ENCODE measurements at regions not wholly inside any gene's neighbourhood (a gene's known extent, or its start where the extent isn't known, plus 50 kb on each side); places are given as distances from the start of the nearest gene placed in this dataset.

DNA sequence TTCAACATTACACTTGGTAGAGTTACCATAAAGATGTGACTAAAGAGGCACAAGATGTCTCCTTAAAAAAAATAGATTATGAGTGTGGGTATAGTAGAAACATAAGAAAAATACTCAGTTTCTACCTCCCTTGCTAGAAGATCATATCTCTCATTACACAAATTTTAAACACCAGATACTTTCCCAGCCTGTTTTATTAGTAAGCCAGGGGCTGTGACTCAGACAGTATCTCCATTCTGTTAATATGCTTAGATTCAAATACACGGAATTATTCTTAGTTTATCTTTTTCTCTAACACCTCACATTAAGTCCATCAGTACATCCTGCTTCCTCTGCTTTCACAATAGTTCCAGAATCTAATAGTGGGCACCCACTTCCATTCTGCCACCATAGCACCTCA lies 561.8 kb upstream of the ADAMTS5 start:
- no peak for TF ChIP-seq CTCF (conservative IDR thresholded peaks at IDR 0.05)
- no peaks in the 10 kb centered on the region for H3K4me1 ChIP-seq (ENCODE audit: control insufficient read depth, insufficient read depth, low read length)

DNA sequence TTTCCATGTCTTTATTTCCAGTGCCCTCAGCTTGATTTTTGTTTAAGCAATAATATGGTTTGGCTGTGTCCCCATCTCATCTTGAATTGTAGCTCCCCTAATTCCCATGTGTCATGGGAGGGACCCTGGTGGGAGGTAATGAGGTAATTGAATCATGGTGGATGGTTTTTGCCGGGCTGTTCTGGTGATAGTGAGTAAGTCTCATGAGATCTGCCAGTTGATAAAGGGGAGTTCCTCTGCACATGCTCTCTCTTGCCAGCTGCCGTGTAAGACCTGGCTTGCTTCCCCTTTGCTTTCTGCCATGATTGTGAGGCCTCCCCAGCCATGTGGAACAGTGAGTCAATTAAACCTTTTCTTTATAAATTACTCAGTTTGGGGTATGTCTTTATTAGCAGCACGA lies 559.6 kb upstream of the ADAMTS5 start:
- H3K4me1 ChIP-seq (ENCODE audit: control insufficient read depth, insufficient read depth, low read length): no peaks in the 10 kb centered on the region
- Mint-ChIP-seq H3K27me3 (ENCODE audit: insufficient read depth) (no peaks in the 10 kb centered on the region), H3K4me3 (no peak overlapping the region), H3K4me1 (no peaks in the 10 kb centered on the region), H3K36me3 (ENCODE audit: low read depth) (no peaks in the 10 kb centered on the region), H3K9me3 (peaks cover 9% of the 10 kb centered on the region), H3K27ac (no peak overlapping the region)
- H3K36me3 ChIP-seq (ENCODE audit: control insufficient read depth, insufficient read depth, low read length): no peaks in the 10 kb centered on the region
- no peak for DNase-seq
- H3K9ac ChIP-seq (ENCODE audit: extremely low read depth, low read length, poor library complexity, severe bottlenecking): no peak overlapping the region
- no peak for TF ChIP-seq CTCF (conservative IDR thresholded peaks at IDR 0.05)
- no peak overlapping the region for H3K27ac ChIP-seq (ENCODE audit: low read depth, low read length)
- no peaks in the 10 kb centered on the region for H3K9me3 ChIP-seq (ENCODE audit: control insufficient read depth, low read length)
- H3K4me3 ChIP-seq (ENCODE audit: low read length): no peak overlapping the region
- H3K27me3 ChIP-seq (ENCODE audit: control insufficient read depth, insufficient read depth, low read length, poor library complexity, severe bottlenecking): no peaks in the 10 kb centered on the region
- 80 to 92% methylated on average over 1 to 3 of the region's 3 CpGs for WGBS, 2 experiments (ENCODE audit: insufficient coverage in 1 of 2, insufficient read length in 1 of 2)

More for the DNA sequence above, 561.8 kb upstream of the ADAMTS5 start:
- no peak for DNase-seq
- Mint-ChIP-seq H3K27me3 (ENCODE audit: insufficient read depth) (no peaks in the 10 kb centered on the region), H3K27ac (no peak overlapping the region), H3K9me3 (no peaks in the 10 kb centered on the region), H3K4me3 (no peak overlapping the region), H3K4me1 (no peaks in the 10 kb centered on the region), H3K36me3 (ENCODE audit: low read depth) (no peaks in the 10 kb centered on the region)
- WGBS, 2 experiments (ENCODE audit: insufficient coverage in 1 of 2, insufficient read length in 1 of 2): 63 to 89% methylated on average over 1 of the region's 1 CpG
- Histone ChIP-seq H3K27me3 (ENCODE audit: control insufficient read depth, insufficient read depth, low read length, poor library complexity, severe bottlenecking) (no peaks in the 10 kb centered on the region), H3K9ac (ENCODE audit: extremely low read depth, low read length, poor library complexity, severe bottlenecking) (no peak overlapping the region), H3K27ac (ENCODE audit: low read depth, low read length) (no peak overlapping the region), H3K36me3 (ENCODE audit: control insufficient read depth, insufficient read depth, low read length) (no peaks in the 10 kb centered on the region), H3K4me3 (ENCODE audit: low read length) (no peak overlapping the region), H3K9me3 (ENCODE audit: control insufficient read depth, low read length) (no peaks in the 10 kb centered on the region)

GRCh38 chr21:27525780-27526179 lies 558.9 kb upstream of the ADAMTS5 start:
- Histone ChIP-seq H3K27me3 (ENCODE audit: control insufficient read depth, insufficient read depth, low read length, poor library complexity, severe bottlenecking) (no peaks in the 10 kb centered on the region), H3K9me3 (ENCODE audit: control insufficient read depth, low read length) (no peaks in the 10 kb centered on the region), H3K9ac (ENCODE audit: extremely low read depth, low read length, poor library complexity, severe bottlenecking) (no peak overlapping the region), H3K4me3 (ENCODE audit: low read length) (no peak overlapping the region), H3K27ac (ENCODE audit: low read depth, low read length) (no peak overlapping the region), H3K4me1 (ENCODE audit: control insufficient read depth, insufficient read depth, low read length) (no peaks in the 10 kb centered on the region), H3K36me3 (ENCODE audit: control insufficient read depth, insufficient read depth, low read length) (no peaks in the 10 kb centered on the region)
- Mint-ChIP-seq H3K27ac (no peak overlapping the region), H3K9me3 (peaks cover 16% of the 10 kb centered on the region), H3K27me3 (ENCODE audit: insufficient read depth) (no peaks in the 10 kb centered on the region), H3K4me1 (no peaks in the 10 kb centered on the region), H3K4me3 (no peak overlapping the region), H3K36me3 (ENCODE audit: low read depth) (no peaks in the 10 kb centered on the region)
- no peak for DNase-seq
- no peak for TF ChIP-seq CTCF (conservative IDR thresholded peaks at IDR 0.05)
- WGBS, 2 experiments (ENCODE audit: insufficient coverage in 1 of 2, insufficient read length in 1 of 2): 93 to 100% methylated on average over 2 to 4 of the region's 4 CpGs

Measured in endodermal cell (in vitro differentiated cells).